Neuron (in vitro differentiated cells): ENCODE measurements at regions not wholly inside any gene's neighbourhood (a gene's known extent, or its start where the extent isn't known, plus 50 kb on each side); places are given as distances from the start of the nearest gene placed in this dataset.

ENCODE experiments used
- H2AFZ ChIP-seq: one replicate; pipeline ENCODE4 v1.6.1; 2013; ENCODE audit warnings: low read depth, mild to moderate bottlenecking, inconsistent platforms, low read length, moderate library complexity
- H3K27me3 ChIP-seq: one replicate; pipeline ENCODE4 v1.6.1; 2013; ENCODE audit warnings: low read length; ENCODE audit not compliant: insufficient read depth
- H3K36me3 ChIP-seq: one replicate; pipeline ENCODE4 v1.6.1; 2013; ENCODE audit warnings: low read length; ENCODE audit not compliant: insufficient read depth
- H3K4me1 ChIP-seq: one replicate; pipeline ENCODE4 v1.6.1; 2013; ENCODE audit warnings: low read length; ENCODE audit not compliant: insufficient read depth
- H3K4me3 ChIP-seq: 2 replicates; pipeline ENCODE4 v1.5.1; 2013; ENCODE audit warnings: mild to moderate bottlenecking, low read length, moderate library complexity
- H3K9me3 ChIP-seq: one replicate; pipeline ENCODE4 v1.6.1; 2013; ENCODE audit warnings: low read length

DNA sequence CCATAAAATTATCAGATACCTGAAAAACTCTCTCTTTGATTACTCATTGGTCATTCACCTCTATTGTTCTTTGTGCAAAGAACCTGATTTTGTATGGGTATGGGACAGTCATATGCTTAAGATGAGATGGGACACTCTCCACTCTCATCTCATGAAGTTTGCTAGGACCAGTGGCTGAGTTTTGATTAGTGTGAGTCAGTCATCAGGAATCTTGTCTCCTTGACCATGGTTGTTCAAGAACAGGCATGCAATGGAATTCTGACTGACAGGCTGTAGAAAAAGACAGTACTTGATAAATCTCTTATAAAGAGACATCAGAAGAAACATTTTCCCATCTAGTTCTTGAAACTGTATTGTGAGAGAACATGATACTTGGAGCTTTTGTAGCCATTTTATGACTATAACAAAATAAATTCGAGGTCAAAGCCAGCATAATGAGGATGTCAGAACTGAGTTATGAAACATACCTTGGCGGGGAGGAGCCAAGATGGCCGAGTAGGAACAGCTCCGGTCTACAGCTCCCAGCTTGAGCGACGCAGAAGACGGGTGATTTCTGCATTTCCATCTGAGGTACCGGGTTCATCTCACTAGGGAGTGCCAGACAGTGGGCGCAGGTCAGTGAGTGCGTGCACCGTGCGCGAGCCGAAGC lies 367.0 kb downstream of the NR4A2 start:
- Histone ChIP-seq H3K4me1 (no peaks in the 10 kb centered on the region), H3K9me3 (no peaks in the 10 kb centered on the region), H3K27me3 (no peaks in the 10 kb centered on the region), H3K36me3 (no peaks in the 10 kb centered on the region), H3K4me3 (no peak overlapping the region), H2AFZ (no peak overlapping the region)

DNA sequence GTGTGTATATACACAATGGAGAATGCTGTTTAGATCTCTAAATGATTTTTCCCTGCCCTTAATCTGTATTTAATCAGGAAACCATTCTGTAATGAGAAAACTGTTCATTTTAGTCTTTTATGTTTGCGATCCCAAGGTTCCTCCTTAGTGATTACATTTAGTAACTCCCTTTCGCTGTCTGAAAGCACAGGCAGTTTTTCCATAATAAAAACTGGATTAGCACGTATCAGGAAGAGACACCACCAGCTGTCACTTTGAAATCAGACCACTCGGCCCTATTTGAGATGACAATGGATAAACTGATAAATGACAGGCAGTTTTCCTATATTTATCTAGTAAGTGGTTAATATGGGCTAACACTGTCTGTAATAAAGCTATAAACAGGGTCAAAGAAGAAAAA lies 370.9 kb downstream of the NR4A2 start:
- Histone ChIP-seq H3K4me3 (no peak overlapping the region), H3K36me3 (no peaks in the 10 kb centered on the region), H3K4me1 (peaks cover 3% of the 10 kb centered on the region), H3K27me3 (no peaks in the 10 kb centered on the region), H3K9me3 (no peaks in the 10 kb centered on the region), H2AFZ (no peak overlapping the region)

DNA sequence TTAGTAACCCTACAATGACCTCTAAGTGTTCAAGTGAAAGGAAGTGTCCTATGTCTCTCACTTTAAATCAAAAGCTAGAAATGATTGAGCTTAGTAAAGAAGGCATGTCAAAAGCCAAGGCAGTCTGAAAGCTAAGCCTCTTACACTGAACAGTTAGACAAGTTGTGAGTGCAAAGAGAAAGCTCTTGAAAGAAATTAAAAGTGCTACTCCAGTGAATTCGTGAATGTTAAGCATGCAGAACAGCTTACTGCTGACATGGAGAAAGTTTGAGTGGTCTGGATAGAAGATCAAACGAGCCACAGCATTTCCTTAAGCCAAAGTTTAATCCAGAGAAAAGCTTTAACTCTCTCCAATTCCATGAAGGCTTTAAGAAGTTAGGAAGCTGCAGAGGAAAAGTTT lies 373.7 kb downstream of the NR4A2 start:
- no peaks in the 10 kb centered on the region for H3K9me3 ChIP-seq
- no peak overlapping the region for H2AFZ ChIP-seq
- H3K36me3 ChIP-seq: no peaks in the 10 kb centered on the region
- peaks cover 3% of the 10 kb centered on the region for H3K4me1 ChIP-seq
- H3K27me3 ChIP-seq: no peaks in the 10 kb centered on the region
- no peak overlapping the region for H3K4me3 ChIP-seq

DNA sequence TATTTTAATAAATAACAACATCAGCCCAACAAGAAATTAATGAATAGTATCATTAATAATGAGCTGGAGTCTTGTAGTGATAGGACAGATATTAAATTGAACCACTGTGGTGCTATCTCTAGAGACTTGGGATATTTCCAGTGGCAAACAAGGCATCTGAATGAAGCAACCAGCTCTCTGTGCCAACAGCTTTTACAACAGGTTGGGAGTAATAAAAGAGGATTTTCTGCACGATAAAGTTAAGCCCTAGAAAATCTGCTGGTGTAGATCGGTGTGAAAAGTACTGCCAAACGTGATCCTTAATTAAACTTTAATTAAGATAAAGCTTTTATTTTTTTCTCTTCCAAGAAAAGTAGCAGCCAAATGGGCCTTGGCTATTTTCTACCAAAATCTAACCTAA lies 385.5 kb downstream of the NR4A2 start:
- no peaks in the 10 kb centered on the region for H3K4me1 ChIP-seq
- H3K9me3 ChIP-seq: peaks cover 2% of the 10 kb centered on the region
- H3K36me3 ChIP-seq: no peaks in the 10 kb centered on the region

DNA sequence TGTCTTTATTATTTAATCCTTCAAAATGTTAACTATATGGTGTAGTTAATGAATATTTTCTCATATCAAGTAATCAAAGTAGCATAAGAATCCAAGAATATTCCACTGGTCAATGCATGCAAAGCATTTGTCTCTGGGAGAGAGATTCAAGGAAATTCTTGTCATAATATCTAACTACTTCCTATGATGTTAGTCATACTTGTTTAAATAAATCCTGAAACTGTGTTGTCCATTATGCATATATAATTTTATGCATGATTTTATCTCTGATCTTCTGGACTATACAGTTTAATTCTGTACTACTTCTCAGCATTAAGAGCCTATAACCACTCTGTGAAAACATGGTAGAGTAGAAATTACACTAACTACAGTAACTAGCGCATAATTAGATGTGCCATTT lies 388.3 kb downstream of the NR4A2 start:
- H3K4me3 ChIP-seq: no peak overlapping the region
- H3K9me3 ChIP-seq: peaks cover 2% of the 10 kb centered on the region
- no peak overlapping the region for H2AFZ ChIP-seq
- H3K36me3 ChIP-seq: no peaks in the 10 kb centered on the region
- no peaks in the 10 kb centered on the region for H3K27me3 ChIP-seq
- no peaks in the 10 kb centered on the region for H3K4me1 ChIP-seq

More for the DNA sequence above, 385.5 kb downstream of the NR4A2 start:
- Histone ChIP-seq H2AFZ (no peak overlapping the region), H3K4me3 (no peak overlapping the region), H3K27me3 (no peaks in the 10 kb centered on the region)

DNA sequence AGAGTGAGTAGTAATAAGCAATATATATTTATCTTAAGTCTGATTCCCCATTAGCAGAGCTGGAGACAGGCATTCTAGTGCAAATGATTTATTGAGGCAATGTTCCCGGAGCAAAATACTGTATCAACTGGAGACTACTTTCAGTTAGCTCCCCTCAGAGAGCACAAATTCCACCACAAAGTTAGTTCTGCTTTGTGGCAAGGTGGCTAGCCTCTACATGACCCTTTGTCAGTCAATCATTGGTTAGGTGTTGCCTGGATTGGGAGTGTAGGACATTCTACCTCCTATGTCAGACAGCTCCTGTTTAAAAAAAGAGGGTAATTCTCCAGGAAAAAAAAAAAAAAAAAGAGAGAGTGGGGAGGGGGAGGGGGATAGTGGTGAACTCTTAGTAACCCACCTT lies 402.2 kb downstream of the NR4A2 start:
- Histone ChIP-seq H2AFZ (no peak overlapping the region), H3K36me3 (no peaks in the 10 kb centered on the region), H3K27me3 (no peaks in the 10 kb centered on the region), H3K4me1 (no peaks in the 10 kb centered on the region), H3K4me3 (no peak overlapping the region), H3K9me3 (no peaks in the 10 kb centered on the region)

DNA sequence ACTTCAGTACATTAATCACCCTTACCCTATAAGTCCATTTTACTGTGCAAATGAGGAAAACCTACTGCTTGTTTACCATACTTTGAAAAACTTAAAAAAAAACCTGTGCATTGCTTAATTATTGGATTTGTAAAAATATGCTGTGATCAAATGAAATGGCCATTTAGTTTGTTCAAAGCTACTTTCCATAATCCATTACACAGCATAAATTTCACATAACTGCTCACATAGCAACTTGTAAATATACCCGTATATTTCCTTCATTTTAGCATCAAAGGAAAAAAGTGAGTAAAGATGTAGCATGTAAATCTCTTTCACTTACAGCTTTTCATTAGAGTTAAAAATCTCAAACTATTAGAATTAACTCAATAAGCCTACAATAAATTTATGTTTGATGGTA lies 415.1 kb downstream of the NR4A2 start:
- no peaks in the 10 kb centered on the region for H3K36me3 ChIP-seq
- no peaks in the 10 kb centered on the region for H3K27me3 ChIP-seq
- H3K4me1 ChIP-seq: no peaks in the 10 kb centered on the region
- H3K4me3 ChIP-seq: no peak overlapping the region
- no peaks in the 10 kb centered on the region for H3K9me3 ChIP-seq
- no peak overlapping the region for H2AFZ ChIP-seq

GRCh38 chr2:155913356-155913755 lies 419.2 kb downstream of the NR4A2 start:
- H3K9me3 ChIP-seq: no peaks in the 10 kb centered on the region
- H2AFZ ChIP-seq: no peak overlapping the region
- no peaks in the 10 kb centered on the region for H3K36me3 ChIP-seq
- H3K4me3 ChIP-seq: no peak overlapping the region
- H3K27me3 ChIP-seq: no peaks in the 10 kb centered on the region
- no peaks in the 10 kb centered on the region for H3K4me1 ChIP-seq

GRCh38 chr2:155908567-155908966 lies 424.0 kb downstream of the NR4A2 start:
- Histone ChIP-seq H3K9me3 (no peaks in the 10 kb centered on the region), H3K4me3 (no peak overlapping the region), H3K36me3 (no peaks in the 10 kb centered on the region), H2AFZ (no peak overlapping the region), H3K4me1 (no peaks in the 10 kb centered on the region), H3K27me3 (no peaks in the 10 kb centered on the region)

DNA sequence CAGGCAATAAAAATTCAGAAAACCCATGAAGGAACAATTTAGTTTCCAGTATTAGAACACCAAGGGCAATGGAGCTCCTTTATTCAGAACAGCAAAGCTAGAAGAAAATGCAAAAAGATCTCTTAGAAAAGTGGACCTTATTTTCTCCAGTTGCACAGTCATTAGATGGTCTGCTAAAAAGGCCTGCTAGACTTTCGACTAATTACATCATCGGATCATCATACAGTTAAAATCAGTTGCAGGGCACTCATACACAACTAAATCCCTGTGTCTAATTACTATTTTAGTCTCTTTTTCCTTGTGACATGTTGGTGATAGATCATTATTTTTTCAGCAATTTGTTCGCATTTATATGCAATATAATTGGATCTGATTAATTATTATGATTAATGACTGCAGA lies 425.3 kb downstream of the NR4A2 start:
- Histone ChIP-seq H3K4me3 (no peak overlapping the region), H3K9me3 (no peaks in the 10 kb centered on the region), H3K36me3 (no peaks in the 10 kb centered on the region), H3K4me1 (no peaks in the 10 kb centered on the region), H3K27me3 (no peaks in the 10 kb centered on the region), H2AFZ (no peak overlapping the region)

- no peaks in the 10 kb centered on the region for H3K9me3 ChIP-seq
- H3K36me3 ChIP-seq: no peaks in the 10 kb centered on the region
- H3K4me1 ChIP-seq: no peaks in the 10 kb centered on the region
- H3K27me3 ChIP-seq: no peaks in the 10 kb centered on the region
- H2AFZ ChIP-seq: no peak overlapping the region
- H3K4me3 ChIP-seq: no peak overlapping the region
Measured at GRCh38 chr2:155905657-155906056, 426.9 kb downstream of the NR4A2 start.

DNA sequence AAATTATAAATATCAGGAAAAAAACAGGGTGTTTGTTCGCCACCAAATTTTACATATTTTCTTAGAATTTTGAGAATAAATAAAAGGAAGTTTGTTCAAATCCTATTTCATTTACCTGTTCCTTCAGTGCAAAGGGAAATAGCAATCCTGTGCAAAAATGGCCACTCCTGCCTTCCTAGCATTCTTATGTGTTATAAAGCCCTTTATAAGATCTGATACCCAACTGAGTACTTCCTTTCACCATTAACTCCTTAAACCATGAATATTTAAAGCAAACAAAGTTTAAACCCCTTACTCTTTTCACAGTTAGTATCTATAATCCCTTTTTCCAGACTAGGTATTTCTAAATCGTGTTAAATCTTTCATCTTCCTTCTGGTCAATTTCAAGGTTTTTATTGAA lies 427.8 kb downstream of the NR4A2 start:
- H3K4me3 ChIP-seq: no peak overlapping the region
- H3K36me3 ChIP-seq: no peaks in the 10 kb centered on the region
- no peaks in the 10 kb centered on the region for H3K9me3 ChIP-seq
- H3K4me1 ChIP-seq: no peaks in the 10 kb centered on the region
- H3K27me3 ChIP-seq: no peaks in the 10 kb centered on the region
- no peak overlapping the region for H2AFZ ChIP-seq

GRCh38 chr2:155902635-155903034 lies 429.9 kb downstream of the NR4A2 start:
- Histone ChIP-seq H3K27me3 (no peaks in the 10 kb centered on the region), H3K4me3 (no peak overlapping the region), H2AFZ (no peak overlapping the region), H3K4me1 (no peaks in the 10 kb centered on the region), H3K36me3 (no peaks in the 10 kb centered on the region), H3K9me3 (no peaks in the 10 kb centered on the region)

GRCh38 chr2:155895016-155895415 lies 437.5 kb downstream of the NR4A2 start:
- H3K4me3 ChIP-seq: no peak overlapping the region
- no peaks in the 10 kb centered on the region for H3K9me3 ChIP-seq
- no peaks in the 10 kb centered on the region for H3K4me1 ChIP-seq
- H3K36me3 ChIP-seq: no peaks in the 10 kb centered on the region
- no peak overlapping the region for H2AFZ ChIP-seq
- H3K27me3 ChIP-seq: no peaks in the 10 kb centered on the region
